Prostate gland (tissue), 2 donors: ENCODE measurements at regions not wholly inside any gene's neighbourhood (a gene's known extent, or its start where the extent isn't known, plus 50 kb on each side); places are given as distances from the start of the nearest gene placed in this dataset.

Experiments
- CTCF ChIP-seq, 4 experiments: fragments of 200-600 bp in 2 of 4; fragments of 450-650 bp in 2 of 4; sonication (generic) in 2 of 4; IDR thresholded peaks; 1 replicate in 3 of 4; 2 replicates in 1 of 4; pipeline ENCODE4 v1.5.1; 2016 to 2019; ENCODE audit warnings: antibody characterized with exemption in 4 of 4, mild to moderate bottlenecking in 2 of 4, moderate library complexity in 2 of 4
- POLR2A ChIP-seq: fragments of 450-650 bp; IDR thresholded peaks from one replicate; pipeline ENCODE4 v1.6.1; 2016; ENCODE audit warnings: antibody characterized with exemption, mild to moderate bottlenecking

DNA sequence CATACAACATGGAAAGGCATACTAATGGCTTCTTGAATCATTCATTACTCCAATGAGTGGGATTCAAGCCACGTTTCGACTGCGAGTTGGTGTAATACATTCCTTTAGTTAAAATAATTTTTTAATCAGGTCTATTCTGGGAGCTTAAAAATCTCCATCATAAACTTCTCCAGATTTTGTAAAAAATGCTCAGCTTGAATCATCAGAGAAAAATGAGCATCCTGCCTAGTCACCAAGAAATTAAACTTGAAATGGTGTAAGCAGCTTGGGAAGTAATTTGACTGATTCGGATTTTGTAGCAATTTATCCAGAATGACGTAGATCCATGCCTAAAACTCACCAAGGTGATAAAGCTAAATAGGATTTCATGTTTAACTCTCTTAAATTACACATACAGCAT, 165.7 kb downstream of the SLCO4C1 start:
- TF ChIP-seq CTCF (IDR thresholded peaks at IDR 0.05) (no peak), POLR2A (no peak)
